ENCODE measurements at regions not wholly inside any gene's neighbourhood (a gene's known extent, or its start where the extent isn't known, plus 50 kb on each side); places are given as distances from the start of the nearest gene placed in this dataset.

- ATAC-seq (no peak), DNase-seq (ENCODE audit: low read depth, low spot score) (no peak)
- Histone ChIP-seq H3K4me1 (ENCODE audit: control insufficient read depth in 1 of 2, insufficient read depth in 2 of 2, low read length in 2 of 2) (peaks cover 0 to 8% of the 10 kb centered on the region in 2 experiments; a peak in 1 of 4 replicates), H3K27ac (ENCODE audit: low read depth, low read length) (no peak overlapping the region), H3K9me3 (ENCODE audit: control insufficient read depth in 1 of 2, insufficient read depth in 1 of 2, low read depth in 1 of 2, low read length in 2 of 2) (no peaks in the 10 kb centered on the region), H3K9me2 (ENCODE audit: insufficient read depth) (no peaks in the 10 kb centered on the region), H2AFZ (ENCODE audit: low read depth, low read length, poor library complexity, severe bottlenecking) (no peak overlapping the region), H3K36me3 (ENCODE audit: control insufficient read depth in 1 of 2, insufficient read depth in 2 of 2, low read length in 2 of 2) (no peaks in the 10 kb centered on the region), H4K20me1 (ENCODE audit: insufficient read depth) (no peaks in the 10 kb centered on the region), H3K27me3 (ENCODE audit: insufficient read depth, low read length) (no peaks in the 10 kb centered on the region), H3K79me2 (ENCODE audit: insufficient read depth, low read length) (no peaks in the 10 kb centered on the region), H3K9ac (ENCODE audit: low read length) (no peak overlapping the region), H3K4me3 (replicated peaks in 1 of 2; ENCODE audit: low read depth in 1 of 2, low read length in 2 of 2) (no peak overlapping the region), H3K4me2 (ENCODE audit: low read length) (no peak overlapping the region)
- ChIA-PET POLR2A (no interaction called here), RAD21 (ENCODE audit: low non-redundant PET in 1 of 2, low total read pairs in 2 of 2, uncharacterized antibody in 2 of 2, unreplicated experiment in 2 of 2) (no interaction called here), CTCF (no interaction called here)
- intact Hi-C loops (cut with micrococcal nuclease) = no loop called here
- TF ChIP-seq, protein P1, sequence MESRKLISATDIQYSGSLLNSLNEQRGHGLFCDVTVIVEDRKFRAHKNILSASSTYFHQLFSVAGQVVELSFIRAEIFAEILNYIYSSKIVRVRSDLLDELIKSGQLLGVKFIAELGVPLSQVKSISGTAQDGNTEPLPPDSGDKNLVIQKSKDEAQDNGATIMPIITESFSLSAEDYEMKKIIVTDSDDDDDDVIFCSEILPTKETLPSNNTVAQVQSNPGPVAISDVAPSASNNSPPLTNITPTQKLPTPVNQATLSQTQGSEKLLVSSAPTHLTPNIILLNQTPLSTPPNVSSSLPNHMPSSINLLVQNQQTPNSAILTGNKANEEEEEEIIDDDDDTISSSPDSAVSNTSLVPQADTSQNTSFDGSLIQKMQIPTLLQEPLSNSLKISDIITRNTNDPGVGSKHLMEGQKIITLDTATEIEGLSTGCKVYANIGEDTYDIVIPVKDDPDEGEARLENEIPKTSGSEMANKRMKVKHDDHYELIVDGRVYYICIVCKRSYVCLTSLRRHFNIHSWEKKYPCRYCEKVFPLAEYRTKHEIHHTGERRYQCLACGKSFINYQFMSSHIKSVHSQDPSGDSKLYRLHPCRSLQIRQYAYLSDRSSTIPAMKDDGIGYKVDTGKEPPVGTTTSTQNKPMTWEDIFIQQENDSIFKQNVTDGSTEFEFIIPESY (IDR thresholded peaks at IDR 0.05; ENCODE audit: extremely low read depth, insufficient replicate concordance, low read length) = no peak
- TF ChIP-seq FOSL1 (IDR thresholded peaks at IDR 0.05; ENCODE audit: low read depth) (no peak), ZNF274 (IDR thresholded peaks at IDR 0.05; ENCODE audit: low read depth, low read length) (no peak), CEBPB (IDR thresholded peaks at IDR 0.05; ENCODE audit: low read depth) (no peak), ELF1 (IDR thresholded peaks at IDR 0.05; ENCODE audit: borderline replicate concordance, low read depth) (no peak), JUND (IDR thresholded peaks at IDR 0.05) (no peak), SP1 (IDR thresholded peaks at IDR 0.05; ENCODE audit: low read depth) (no peak), EGR1 (IDR thresholded peaks at IDR 0.05; ENCODE audit: low read depth) (no peak), SIN3A (IDR thresholded peaks at IDR 0.05; ENCODE audit: low read depth) (no peak), EZH2 (IDR thresholded peaks at IDR 0.05) (no peak), MAX (IDR thresholded peaks at IDR 0.05) (no peak), CTCF (IDR thresholded peaks at IDR 0.05 in 2 of 3, conservative IDR thresholded peaks at IDR 0.05 in 1 of 3; ENCODE audit: borderline replicate concordance in 1 of 3, insufficient read depth in 1 of 3, low read depth in 2 of 3, low read length in 2 of 3) (no peak), ZFX (IDR thresholded peaks at IDR 0.05) (no peak), SRF (IDR thresholded peaks at IDR 0.05; ENCODE audit: low read depth) (no peak)
- TF ChIP-seq, protein P2, sequence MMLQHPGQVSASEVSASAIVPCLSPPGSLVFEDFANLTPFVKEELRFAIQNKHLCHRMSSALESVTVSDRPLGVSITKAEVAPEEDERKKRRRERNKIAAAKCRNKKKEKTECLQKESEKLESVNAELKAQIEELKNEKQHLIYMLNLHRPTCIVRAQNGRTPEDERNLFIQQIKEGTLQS (IDR thresholded peaks at IDR 0.05) = no peak
- BruUV-seq (replicated peaks) = no TSS peak
Measured at GRCh38 chr3:113104357-113105092, 106.8 kb upstream of the BOC start.
